Panc1 (cell line): ENCODE measurements at regions not wholly inside any gene's neighbourhood (a gene's known extent, or its start where the extent isn't known, plus 50 kb on each side); places are given as distances from the start of the nearest gene placed in this dataset.
A peak's percentile ranks its signal among the peaks of the same experiment; 100 is the strongest.

Experiments used
- ATAC-seq: fragments of 200-7000 bp; cut with Tn5 transposase; 2 replicates; pipeline ENCODE4 v1.9.1; 2020; ENCODE audit warnings: mild to moderate bottlenecking, moderate library complexity
- BruUV-seq: library from RNA; stranded (reverse); fragments of 400-500 nt; replicated peaks from 2 replicates; lab custom pipeline; 2021; lab: Mats Ljungman, UMichigan
- CTCF ChIA-PET: fragments of 300-600 bp; sonication (Branson Sonifier 250); formaldehyde crosslinking; loops from one replicate; lab custom pipeline; 2022; ENCODE audit warnings: antibody characterized with exemption; lab: Charles Lee
- POLR2A ChIA-PET: fragments of 300-600 bp; sonication (Branson Sonifier 250); formaldehyde crosslinking; loops from one replicate; lab custom pipeline; 2022; ENCODE audit warnings: antibody characterized with exemption; lab: Charles Lee
- DNase-seq: peaks from one replicate; pipeline ENCODE4 v3.0.0-alpha.2; 2010; ENCODE audit warnings: low read depth, low spot score
- H3K27ac ChIP-seq: 2 replicates; pipeline ENCODE4 v1.5.1; 2011; ENCODE audit warnings: mild to moderate bottlenecking, low read length, inconsistent platforms
- H3K27me3 ChIP-seq: fragments of 200-500 bp; sonication (Bioruptor generic); 2 replicates; pipeline ENCODE4 v1.6.0; 2014; ENCODE audit warnings: low read length, inconsistent platforms; ENCODE audit not compliant: control insufficient read depth, insufficient read depth
- H3K36me3 ChIP-seq: fragments of 200-500 bp; sonication (Bioruptor generic); 2 replicates; pipeline ENCODE4 v1.5.1; 2014; ENCODE audit warnings: inconsistent platforms, mild to moderate bottlenecking, low read length, moderate library complexity; ENCODE audit not compliant: control insufficient read depth, insufficient read depth
- H3K4me1 ChIP-seq: 2 replicates; pipeline ENCODE4 v1.5.1; 2011; ENCODE audit warnings: inconsistent platforms, mild to moderate bottlenecking, low read length, moderate library complexity; ENCODE audit not compliant: control insufficient read depth, insufficient read depth
- H3K4me3 ChIP-seq, 2 experiments: 2 replicates each; pipeline ENCODE4 v1.5.1; 2011 to 2012; ENCODE audit warnings: low read depth in 2 of 2, low read length in 2 of 2, mild to moderate bottlenecking in 2 of 2, inconsistent platforms in 1 of 2, moderate library complexity in 1 of 2
- H3K9me3 ChIP-seq: fragments of 200-500 bp; sonication (Bioruptor generic); 2 replicates; pipeline ENCODE4 v1.5.1; 2014; ENCODE audit warnings: low read depth, mild to moderate bottlenecking, inconsistent platforms, low read length, moderate library complexity; ENCODE audit not compliant: control insufficient read depth, insufficient read depth
- POLR2AphosphoS5 ChIP-seq: IDR thresholded peaks from 2 replicates; pipeline ENCODE4 v1.6.1; 2012; ENCODE audit warnings: mild to moderate bottlenecking, low read depth, low read length, moderate library complexity
- SIN3A ChIP-seq: IDR thresholded peaks from 2 replicates; pipeline ENCODE4 v1.6.1; 2012; ENCODE audit warnings: low read depth, mild to moderate bottlenecking, low read length, moderate library complexity, borderline replicate concordance; ENCODE audit not compliant: insufficient read depth
- TCF7L2 ChIP-seq: IDR thresholded peaks from 2 replicates; pipeline ENCODE4 v1.6.1; 2011; ENCODE audit warnings: mild to moderate bottlenecking, low read depth, low read length, inconsistent platforms
- in situ Hi-C: cut with HindIII; loops from 2 replicates; pipeline ENCODE4 v1.10.0; 2016; ENCODE audit warnings: low sequenced_read_pairs, low pct_unique_long_range_greater_than_20kb
- intact Hi-C: fragments of 100-400 bp; cut with micrococcal nuclease; formaldehyde crosslinking; loops from one replicate; pipeline ENCODE4 v1.10.0; 2022; ENCODE audit not compliant: unreplicated experiment
- TF ChIP-seq, protein P1 (sequence below): fragments of 450-650 bp; IDR thresholded peaks from 2 replicates; pipeline ENCODE4 v1.5.1; 2017; ENCODE audit warnings: mild to moderate bottlenecking
- TF ChIP-seq, protein P2 (sequence below), 2 experiments: IDR thresholded peaks; 2 replicates each; pipeline ENCODE4 v1.6.1; 2011 to 2012; ENCODE audit warnings: low read depth in 2 of 2, control low read depth in 1 of 2, low read length in 1 of 2, mild to moderate bottlenecking in 1 of 2, moderate library complexity in 1 of 2; ENCODE audit not compliant: insufficient read depth in 1 of 2

GRCh38 chr4:164203476-164203875 is 550.5 kb upstream of the SMIM31 start:
- no peak for ATAC-seq
- TF ChIP-seq POLR2AphosphoS5 (no peak), TCF7L2 (no peak), SIN3A (no peak)
- TF ChIP-seq, protein P1, sequence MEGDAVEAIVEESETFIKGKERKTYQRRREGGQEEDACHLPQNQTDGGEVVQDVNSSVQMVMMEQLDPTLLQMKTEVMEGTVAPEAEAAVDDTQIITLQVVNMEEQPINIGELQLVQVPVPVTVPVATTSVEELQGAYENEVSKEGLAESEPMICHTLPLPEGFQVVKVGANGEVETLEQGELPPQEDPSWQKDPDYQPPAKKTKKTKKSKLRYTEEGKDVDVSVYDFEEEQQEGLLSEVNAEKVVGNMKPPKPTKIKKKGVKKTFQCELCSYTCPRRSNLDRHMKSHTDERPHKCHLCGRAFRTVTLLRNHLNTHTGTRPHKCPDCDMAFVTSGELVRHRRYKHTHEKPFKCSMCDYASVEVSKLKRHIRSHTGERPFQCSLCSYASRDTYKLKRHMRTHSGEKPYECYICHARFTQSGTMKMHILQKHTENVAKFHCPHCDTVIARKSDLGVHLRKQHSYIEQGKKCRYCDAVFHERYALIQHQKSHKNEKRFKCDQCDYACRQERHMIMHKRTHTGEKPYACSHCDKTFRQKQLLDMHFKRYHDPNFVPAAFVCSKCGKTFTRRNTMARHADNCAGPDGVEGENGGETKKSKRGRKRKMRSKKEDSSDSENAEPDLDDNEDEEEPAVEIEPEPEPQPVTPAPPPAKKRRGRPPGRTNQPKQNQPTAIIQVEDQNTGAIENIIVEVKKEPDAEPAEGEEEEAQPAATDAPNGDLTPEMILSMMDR: no peak
- TF ChIP-seq, protein P2, sequence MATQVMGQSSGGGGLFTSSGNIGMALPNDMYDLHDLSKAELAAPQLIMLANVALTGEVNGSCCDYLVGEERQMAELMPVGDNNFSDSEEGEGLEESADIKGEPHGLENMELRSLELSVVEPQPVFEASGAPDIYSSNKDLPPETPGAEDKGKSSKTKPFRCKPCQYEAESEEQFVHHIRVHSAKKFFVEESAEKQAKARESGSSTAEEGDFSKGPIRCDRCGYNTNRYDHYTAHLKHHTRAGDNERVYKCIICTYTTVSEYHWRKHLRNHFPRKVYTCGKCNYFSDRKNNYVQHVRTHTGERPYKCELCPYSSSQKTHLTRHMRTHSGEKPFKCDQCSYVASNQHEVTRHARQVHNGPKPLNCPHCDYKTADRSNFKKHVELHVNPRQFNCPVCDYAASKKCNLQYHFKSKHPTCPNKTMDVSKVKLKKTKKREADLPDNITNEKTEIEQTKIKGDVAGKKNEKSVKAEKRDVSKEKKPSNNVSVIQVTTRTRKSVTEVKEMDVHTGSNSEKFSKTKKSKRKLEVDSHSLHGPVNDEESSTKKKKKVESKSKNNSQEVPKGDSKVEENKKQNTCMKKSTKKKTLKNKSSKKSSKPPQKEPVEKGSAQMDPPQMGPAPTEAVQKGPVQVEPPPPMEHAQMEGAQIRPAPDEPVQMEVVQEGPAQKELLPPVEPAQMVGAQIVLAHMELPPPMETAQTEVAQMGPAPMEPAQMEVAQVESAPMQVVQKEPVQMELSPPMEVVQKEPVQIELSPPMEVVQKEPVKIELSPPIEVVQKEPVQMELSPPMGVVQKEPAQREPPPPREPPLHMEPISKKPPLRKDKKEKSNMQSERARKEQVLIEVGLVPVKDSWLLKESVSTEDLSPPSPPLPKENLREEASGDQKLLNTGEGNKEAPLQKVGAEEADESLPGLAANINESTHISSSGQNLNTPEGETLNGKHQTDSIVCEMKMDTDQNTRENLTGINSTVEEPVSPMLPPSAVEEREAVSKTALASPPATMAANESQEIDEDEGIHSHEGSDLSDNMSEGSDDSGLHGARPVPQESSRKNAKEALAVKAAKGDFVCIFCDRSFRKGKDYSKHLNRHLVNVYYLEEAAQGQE (IDR thresholded peaks at IDR 0.05; ENCODE audit: insufficient read depth in 1 of 2, low read depth in 2 of 2, low read length in 1 of 2): no peak
- H3K36me3 ChIP-seq: no peaks in the 10 kb centered on the region
- no peaks in the 10 kb centered on the region for H3K4me1 ChIP-seq
- ChIA-PET CTCF (no interaction called here), POLR2A (no interaction called here)
- BruUV-seq: no TSS peak
- no peaks in the 10 kb centered on the region for H3K27me3 ChIP-seq
- in situ Hi-C loops (no loop called here), intact Hi-C loops (no loop called here)
- DNase-seq: no peak
- no peak overlapping the region for H3K4me3 ChIP-seq
- H3K27ac ChIP-seq: no peak overlapping the region
- no peaks in the 10 kb centered on the region for H3K9me3 ChIP-seq

DNA sequence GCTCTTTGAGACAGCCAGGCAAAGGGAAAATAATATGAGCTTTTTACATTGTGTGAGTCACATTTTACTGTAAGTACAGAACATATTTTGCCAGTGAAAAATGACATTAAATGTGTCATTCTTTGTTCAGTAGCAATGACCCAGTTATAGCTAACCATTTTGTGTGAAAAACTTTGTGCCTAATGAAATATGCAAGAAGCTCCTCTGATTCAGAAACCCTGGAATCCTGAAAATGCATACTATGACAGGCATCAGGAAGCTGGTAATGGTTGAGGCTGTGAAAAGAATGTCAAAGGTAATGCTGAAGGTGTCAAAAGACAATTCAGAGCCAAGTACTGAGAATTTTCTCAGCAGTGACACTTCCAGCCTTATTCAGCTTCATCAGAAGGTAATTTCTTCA is 549.5 kb upstream of the SMIM31 start:
- ATAC-seq: no peak
- BruUV-seq: no TSS peak

More for the DNA sequence above, 549.5 kb upstream of the SMIM31 start:
- no peaks in the 10 kb centered on the region for H3K9me3 ChIP-seq
- no peaks in the 10 kb centered on the region for H3K36me3 ChIP-seq
- ChIA-PET CTCF (no interaction called here), POLR2A (no interaction called here)
- no peaks in the 10 kb centered on the region for H3K27me3 ChIP-seq
- H3K4me1 ChIP-seq: no peaks in the 10 kb centered on the region
- peak; percentile 12 for DNase-seq
- TF ChIP-seq POLR2AphosphoS5 (no peak), SIN3A (no peak)
- TF ChIP-seq, protein P1: no peak
- H3K27ac ChIP-seq: no peak overlapping the region
- in situ Hi-C loops: no loop called here
- intact Hi-C loops: no loop called here
- no peak overlapping the region for H3K4me3 ChIP-seq
